ENCODE measurements at regions not wholly inside any gene's neighbourhood (a gene's known extent, or its start where the extent isn't known, plus 50 kb on each side); places are given as distances from the start of the nearest gene placed in this dataset.

DNA sequence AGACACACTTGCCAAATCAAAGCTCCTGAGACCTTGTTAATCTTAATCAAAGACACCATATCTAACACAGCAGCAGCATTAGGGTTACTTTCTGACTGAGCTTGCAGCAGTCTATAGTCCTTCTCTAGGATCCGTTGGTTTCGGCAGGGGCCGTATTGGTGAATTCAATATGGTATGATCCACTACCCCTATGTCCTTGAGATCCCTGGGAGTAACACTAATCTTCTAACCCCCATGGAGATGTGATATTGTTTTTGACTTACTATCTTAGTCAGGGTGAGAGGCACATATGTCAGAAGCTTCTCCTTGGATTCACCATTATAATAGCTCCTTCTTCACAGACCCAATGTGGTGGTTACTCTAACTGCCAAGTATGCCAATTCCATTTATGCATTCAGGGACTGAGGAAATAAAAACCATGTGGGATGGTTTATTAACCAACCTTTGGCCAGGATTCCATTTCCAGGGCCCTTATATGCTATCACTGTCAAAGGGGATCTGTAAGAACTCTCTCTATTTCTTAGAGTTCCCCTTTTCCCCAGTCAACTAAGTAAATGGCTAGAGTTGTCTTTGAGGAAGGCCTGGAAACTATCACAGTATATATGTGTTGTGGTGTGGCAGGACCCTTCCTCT lies 673.6 kb upstream of the USP24 start:
- no peak for ATAC-seq
- 100% methylated on average over 1 of the region's 3 CpGs for WGBS (ENCODE audit: insufficient coverage, low coverage, low lambda C conversion rate, missing lambda C conversion rate)
- Histone ChIP-seq H3K27me3 (no peaks in the 10 kb centered on the region), H3K36me3 (no peaks in the 10 kb centered on the region), H3K4me3 (no peak overlapping the region), H3K9me3 (no peaks in the 10 kb centered on the region), H3K27ac (no peak overlapping the region), H3K4me1 (no peaks in the 10 kb centered on the region)
- no peak for DNase-seq
- intact Hi-C loops (cut with DNase I), result no loop called here
- TF ChIP-seq, protein P1, sequence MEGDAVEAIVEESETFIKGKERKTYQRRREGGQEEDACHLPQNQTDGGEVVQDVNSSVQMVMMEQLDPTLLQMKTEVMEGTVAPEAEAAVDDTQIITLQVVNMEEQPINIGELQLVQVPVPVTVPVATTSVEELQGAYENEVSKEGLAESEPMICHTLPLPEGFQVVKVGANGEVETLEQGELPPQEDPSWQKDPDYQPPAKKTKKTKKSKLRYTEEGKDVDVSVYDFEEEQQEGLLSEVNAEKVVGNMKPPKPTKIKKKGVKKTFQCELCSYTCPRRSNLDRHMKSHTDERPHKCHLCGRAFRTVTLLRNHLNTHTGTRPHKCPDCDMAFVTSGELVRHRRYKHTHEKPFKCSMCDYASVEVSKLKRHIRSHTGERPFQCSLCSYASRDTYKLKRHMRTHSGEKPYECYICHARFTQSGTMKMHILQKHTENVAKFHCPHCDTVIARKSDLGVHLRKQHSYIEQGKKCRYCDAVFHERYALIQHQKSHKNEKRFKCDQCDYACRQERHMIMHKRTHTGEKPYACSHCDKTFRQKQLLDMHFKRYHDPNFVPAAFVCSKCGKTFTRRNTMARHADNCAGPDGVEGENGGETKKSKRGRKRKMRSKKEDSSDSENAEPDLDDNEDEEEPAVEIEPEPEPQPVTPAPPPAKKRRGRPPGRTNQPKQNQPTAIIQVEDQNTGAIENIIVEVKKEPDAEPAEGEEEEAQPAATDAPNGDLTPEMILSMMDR (IDR thresholded peaks at IDR 0.05), result no peak
- no peak for TF ChIP-seq POLR2A (IDR thresholded peaks at IDR 0.05)

DNA sequence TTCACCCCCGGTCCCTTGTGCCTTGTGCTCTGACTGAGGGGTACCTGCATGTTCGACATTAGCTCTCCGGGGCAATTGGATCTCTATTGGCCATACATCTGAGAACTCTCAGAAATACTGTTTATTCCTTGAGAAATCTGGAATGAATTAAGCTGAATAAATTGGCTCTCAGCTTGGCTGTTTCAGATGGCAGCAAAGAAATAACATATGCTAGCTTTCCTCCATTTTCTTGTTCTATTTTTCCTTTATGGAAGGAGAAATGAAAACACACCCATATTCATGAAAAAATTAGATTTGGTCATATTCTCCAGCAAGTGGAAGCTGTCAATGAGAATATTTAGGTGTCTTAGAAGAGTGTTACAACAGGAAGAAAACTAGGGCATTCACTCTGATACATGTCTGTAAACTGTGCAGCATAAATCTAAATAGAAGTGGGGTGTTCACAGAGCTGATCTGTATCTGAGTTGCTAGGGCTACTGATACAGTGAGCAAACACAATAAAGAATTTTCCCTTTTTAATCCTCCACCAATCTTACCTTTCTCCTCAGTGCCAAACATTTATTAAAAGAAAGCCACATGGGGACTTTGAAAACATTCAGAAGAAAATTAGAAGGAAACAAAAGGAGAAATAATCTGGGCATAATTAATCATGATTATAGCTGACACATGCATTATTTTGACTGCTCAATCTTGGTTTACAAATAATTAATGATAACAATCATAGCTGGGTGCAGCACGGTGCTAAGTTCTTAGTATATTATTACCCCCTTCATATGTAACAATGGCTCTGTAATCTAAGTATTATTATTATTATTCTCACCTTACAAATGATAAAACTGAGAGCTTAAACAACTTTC lies 671.9 kb upstream of the USP24 start:
- no peaks in the 10 kb centered on the region for H3K27me3 ChIP-seq

DNA sequence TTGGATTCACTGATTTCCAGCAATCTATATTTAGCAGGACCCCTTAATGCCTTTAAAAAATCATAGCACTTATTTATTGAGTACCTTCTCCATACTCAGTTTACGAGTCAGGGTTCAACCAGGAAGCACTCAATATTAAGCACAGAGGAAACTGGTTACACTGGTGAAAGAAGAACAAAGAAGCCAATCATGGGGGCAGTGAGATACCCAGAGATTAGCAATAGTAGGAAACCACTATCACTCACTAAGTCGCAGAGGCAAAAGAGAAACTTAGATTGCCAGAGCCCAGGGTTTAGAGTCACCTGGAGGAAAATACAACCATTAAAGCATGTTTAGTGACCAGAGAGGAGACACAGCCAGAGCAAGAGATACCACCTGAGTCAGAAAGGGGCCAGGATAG lies 670.5 kb upstream of the USP24 start:
- H3K4me1 ChIP-seq, result no peaks in the 10 kb centered on the region
- H3K4me3 ChIP-seq, result no peak overlapping the region
- 58% methylated on average over 2 of the region's 2 CpGs for WGBS (ENCODE audit: insufficient coverage, low coverage, low lambda C conversion rate, missing lambda C conversion rate)
- ATAC-seq (no peak), DNase-seq (no peak)
- no peaks in the 10 kb centered on the region for H3K9me3 ChIP-seq
- H3K27ac ChIP-seq, result no peak overlapping the region
- no peaks in the 10 kb centered on the region for H3K36me3 ChIP-seq
- no peak for TF ChIP-seq POLR2A (IDR thresholded peaks at IDR 0.05)
- TF ChIP-seq, protein P1 (IDR thresholded peaks at IDR 0.05), result no peak
- intact Hi-C loops (cut with DNase I), result no loop called here
- H3K27me3 ChIP-seq, result no peaks in the 10 kb centered on the region

More for the DNA sequence above, 671.9 kb upstream of the USP24 start:
- TF ChIP-seq, protein P1 (IDR thresholded peaks at IDR 0.05), result no peak
- TF ChIP-seq POLR2A (IDR thresholded peaks at IDR 0.05), result no peak
- Histone ChIP-seq H3K4me3 (no peak overlapping the region), H3K36me3 (no peaks in the 10 kb centered on the region), H3K27ac (no peak overlapping the region), H3K9me3 (no peaks in the 10 kb centered on the region), H3K4me1 (no peaks in the 10 kb centered on the region)
- intact Hi-C loops (cut with DNase I), result no loop called here
- DNase-seq (no peak), ATAC-seq (no peak)
- 89% methylated on average over 4 of the region's 4 CpGs for WGBS (ENCODE audit: insufficient coverage, low coverage, low lambda C conversion rate, missing lambda C conversion rate)

DNA sequence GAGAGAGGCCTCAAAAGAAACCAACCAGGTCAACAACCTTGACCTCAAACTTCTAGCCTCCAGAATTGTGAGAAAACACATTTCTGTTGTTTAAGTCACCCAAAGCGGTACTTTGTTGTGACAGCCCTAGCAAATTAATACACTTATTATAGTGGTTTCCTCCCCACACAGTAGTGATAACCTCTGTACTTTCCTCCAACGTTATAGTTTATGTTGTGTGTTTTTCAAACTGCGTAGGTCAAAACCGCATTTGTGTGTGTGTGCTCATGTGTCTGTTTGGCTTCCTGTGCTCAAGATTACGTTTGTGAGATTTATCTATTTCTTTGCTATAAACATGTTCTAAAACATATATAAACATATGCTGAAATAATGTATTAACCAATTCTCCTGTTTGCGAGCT lies 667.8 kb upstream of the USP24 start:
- ATAC-seq, result no peak
- Histone ChIP-seq H3K4me3 (no peak overlapping the region), H3K4me1 (no peaks in the 10 kb centered on the region), H3K36me3 (no peaks in the 10 kb centered on the region), H3K9me3 (no peaks in the 10 kb centered on the region), H3K27me3 (no peaks in the 10 kb centered on the region), H3K27ac (no peak overlapping the region)
- no peak for TF ChIP-seq POLR2A (IDR thresholded peaks at IDR 0.05)
- TF ChIP-seq, protein P1 (IDR thresholded peaks at IDR 0.05), result no peak
- DNase-seq, result no peak
- 69% methylated on average over 6 of the region's 6 CpGs for WGBS (ENCODE audit: insufficient coverage, low coverage, low lambda C conversion rate, missing lambda C conversion rate)
- intact Hi-C loops (cut with DNase I), result no loop called here
